WERI-Rb-1 (cell line): ENCODE measurements at regions not wholly inside any gene's neighbourhood (a gene's known extent, or its start where the extent isn't known, plus 50 kb on each side); places are given as distances from the start of the nearest gene placed in this dataset.

ENCODE experiments used
- DNase-seq: peaks from one replicate; pipeline ENCODE4 v3.0.0-alpha.2; 2020
- H3K27ac ChIP-seq: fragments of 250-450 bp; sonication (Bioruptor Pico); 2 replicates; pipeline ENCODE4 v1.5.1; 2020; ENCODE audit warnings: mild to moderate bottlenecking, moderate library complexity
- H3K27me3 ChIP-seq: fragments of 250-450 bp; sonication (Bioruptor Pico); 2 replicates; pipeline ENCODE4 v1.5.1; 2021; ENCODE audit warnings: mild to moderate bottlenecking, low read depth, moderate library complexity; ENCODE audit not compliant: insufficient read depth, severe bottlenecking
- H3K36me3 ChIP-seq: fragments of 250-450 bp; sonication (Bioruptor Pico); 2 replicates; pipeline ENCODE4 v1.5.1; 2020; ENCODE audit warnings: mild to moderate bottlenecking, moderate library complexity
- H3K4me3 ChIP-seq: 2 replicates; pipeline ENCODE4 v1.5.1; 2011; ENCODE audit warnings: low read depth, mild to moderate bottlenecking, control low read depth, low read length
- H3K9me3 ChIP-seq: fragments of 250-450 bp; sonication (Bioruptor Pico); 2 replicates; pipeline ENCODE4 v1.5.1; 2021; ENCODE audit warnings: mild to moderate bottlenecking, moderate library complexity; ENCODE audit not compliant: severe bottlenecking
- CTCF ChIP-seq: IDR thresholded peaks from 2 replicates; pipeline ENCODE4 v1.5.1; 2011; ENCODE audit warnings: low read depth, mild to moderate bottlenecking, control low read depth, inconsistent platforms, low read length

- H3K9me3 ChIP-seq, result no peaks in the 10 kb centered on the region
Observed at GRCh38 chr20:6979621-6980020, 212.1 kb downstream of the BMP2 start.

GRCh38 chr20:6993011-6993410, 225.5 kb downstream of the BMP2 start:
- H3K27ac ChIP-seq, result no peak overlapping the region
- no peaks in the 10 kb centered on the region for H3K36me3 ChIP-seq
- no peak for DNase-seq
- peaks cover 3% of the 10 kb centered on the region for H3K27me3 ChIP-seq
- H3K9me3 ChIP-seq, result no peaks in the 10 kb centered on the region
- TF ChIP-seq CTCF, result no peak
- H3K4me3 ChIP-seq, result no peak overlapping the region

More at GRCh38 chr20:6979621-6980020, 212.1 kb downstream of the BMP2 start:
- Histone ChIP-seq H3K27ac (no peak overlapping the region), H3K4me3 (no peak overlapping the region), H3K27me3 (peaks cover 9% of the 10 kb centered on the region), H3K36me3 (no peaks in the 10 kb centered on the region)
- DNase-seq, result no peak
- TF ChIP-seq CTCF, result no peak

GRCh38 chr20:6993511-6993910, 226.0 kb downstream of the BMP2 start:
- TF ChIP-seq CTCF, result no peak
- H3K9me3 ChIP-seq, result no peaks in the 10 kb centered on the region
- no peaks in the 10 kb centered on the region for H3K36me3 ChIP-seq
- H3K4me3 ChIP-seq, result no peak overlapping the region
- DNase-seq, result no peak
- H3K27me3 ChIP-seq, result peaks cover 3% of the 10 kb centered on the region
- no peak overlapping the region for H3K27ac ChIP-seq

GRCh38 chr20:6994452-6994851, 227.0 kb downstream of the BMP2 start:
- H3K27me3 ChIP-seq, result peaks cover 3% of the 10 kb centered on the region
- TF ChIP-seq CTCF, result no peak
- no peaks in the 10 kb centered on the region for H3K36me3 ChIP-seq
- DNase-seq, result no peak
- H3K9me3 ChIP-seq, result no peaks in the 10 kb centered on the region
- H3K27ac ChIP-seq, result no peak overlapping the region
- no peak overlapping the region for H3K4me3 ChIP-seq

- DNase-seq, result no peak
- no peak for TF ChIP-seq CTCF
Observed at GRCh38 chr20:6998909-6999308, 231.4 kb downstream of the BMP2 start.

GRCh38 chr20:6999381-6999780, 231.9 kb downstream of the BMP2 start:
- H3K9me3 ChIP-seq, result no peaks in the 10 kb centered on the region
- H3K4me3 ChIP-seq, result no peak overlapping the region
- DNase-seq, result no peak
- TF ChIP-seq CTCF, result no peak
- H3K36me3 ChIP-seq, result no peaks in the 10 kb centered on the region
- no peak overlapping the region for H3K27ac ChIP-seq
- H3K27me3 ChIP-seq, result peaks cover 2% of the 10 kb centered on the region

More at GRCh38 chr20:6998909-6999308, 231.4 kb downstream of the BMP2 start:
- Histone ChIP-seq H3K27me3 (peaks cover 2% of the 10 kb centered on the region), H3K27ac (no peak overlapping the region), H3K9me3 (no peaks in the 10 kb centered on the region), H3K4me3 (no peak overlapping the region), H3K36me3 (no peaks in the 10 kb centered on the region)
